SK-N-SH (cell line): ENCODE measurements at regions not wholly inside any gene's neighbourhood (a gene's known extent, or its start where the extent isn't known, plus 50 kb on each side); places are given as distances from the start of the nearest gene placed in this dataset.

Experiments used
- CTCF ChIA-PET: fragments of 300-600, 350-600 bp; formaldehyde crosslinking; extraction: SDS; loops from one replicate; lab custom pipeline; 2021; lab: Yijun Ruan, JAX
- POLR2A ChIA-PET: fragments of 350-600 bp; sonication (Branson Sonifier 250); formaldehyde crosslinking; extraction: SDS; loops from one replicate; lab custom pipeline; 2020; ENCODE audit warnings: antibody characterized with exemption, inconsistent platforms; lab: Yijun Ruan, JAX
- DNase-seq: peaks from one replicate; pipeline ENCODE4 v3.0.0; 2012
- H2AFZ ChIP-seq: fragments of 200-600 bp; sonication (generic); 2 replicates; pipeline ENCODE4 v1.8.1; 2016; ENCODE audit warnings: antibody characterized with exemption, mild to moderate bottlenecking, low read depth
- H3F3A ChIP-seq: fragments of 200-600 bp; sonication (generic); replicated peaks from 2 replicates; pipeline ENCODE3; 2016; ENCODE audit warnings: antibody characterized with exemption, mild to moderate bottlenecking; ENCODE audit not compliant: insufficient read depth
- H3K27ac ChIP-seq, 2 experiments: fragments of 200-500 bp in 1 of 2; fragments of 200-600 bp in 1 of 2; sonication (Bioruptor generic) in 1 of 2; sonication (generic), shearing (Covaris generic) in 1 of 2; 2 replicates each; pipeline versions ENCODE4 v1.5.1 to v1.6.1; 2014 to 2016; ENCODE audit warnings: low read depth in 2 of 2, inconsistent platforms in 1 of 2, low read length in 1 of 2, mild to moderate bottlenecking in 1 of 2, mixed read lengths in 1 of 2
- H3K27me3 ChIP-seq: fragments of 200-600 bp; sonication (generic), shearing (Covaris generic); 2 replicates; pipeline ENCODE4 v1.6.1; 2016; ENCODE audit warnings: mixed run types; ENCODE audit not compliant: insufficient read depth
- H3K36me3 ChIP-seq, 2 experiments: fragments of 200-500 bp in 1 of 2; fragments of 200-600 bp in 1 of 2; sonication (Bioruptor generic) in 1 of 2; sonication (generic) in 1 of 2; replicated peaks in 1 of 2; 2 replicates each; pipeline versions ENCODE3 to v1.5.1; 2014 to 2016; ENCODE audit warnings: low read length in 1 of 2, mild to moderate bottlenecking in 1 of 2; ENCODE audit not compliant: insufficient read depth in 2 of 2, control insufficient read depth in 1 of 2
- H3K4me1 ChIP-seq, 2 experiments: fragments of 200-500 bp in 1 of 2; fragments of 200-600 bp in 1 of 2; sonication (Bioruptor generic) in 1 of 2; sonication (generic), shearing (Covaris generic) in 1 of 2; 2 replicates each; pipeline versions ENCODE4 v1.5.1 to v1.6.1; 2014 to 2016; ENCODE audit warnings: low read depth in 1 of 2, low read length in 1 of 2, mixed run types in 1 of 2; ENCODE audit not compliant: insufficient read depth in 2 of 2, control insufficient read depth in 1 of 2
- H3K4me2 ChIP-seq: fragments of 200-600 bp; sonication (generic), shearing (Covaris generic); 2 replicates; pipeline ENCODE4 v1.6.1; 2017; ENCODE audit warnings: mixed run types
- H3K4me3 ChIP-seq, 2 experiments: fragments of 200-500 bp in 1 of 2; fragments of 200-600 bp in 1 of 2; sonication (Bioruptor generic) in 1 of 2; sonication (generic), shearing (Covaris generic) in 1 of 2; 2 replicates each; pipeline versions ENCODE4 v1.5.1 to v1.8.1; 2014 to 2016; ENCODE audit warnings: low read depth in 2 of 2, inconsistent platforms in 1 of 2, low read length in 1 of 2, mild to moderate bottlenecking in 1 of 2, mixed read lengths in 1 of 2, moderate library complexity in 1 of 2
- H3K79me2 ChIP-seq: fragments of 200-600 bp; sonication (generic); 2 replicates; pipeline ENCODE4 v1.8.1; 2017; ENCODE audit warnings: mild to moderate bottlenecking; ENCODE audit not compliant: insufficient read depth
- H3K9ac ChIP-seq: fragments of 200-600 bp; sonication (generic); 2 replicates; pipeline ENCODE4 v1.6.1; 2017; ENCODE audit warnings: mixed run types
- H3K9me2 ChIP-seq: fragments of 200-600 bp; sonication (generic); 2 replicates; pipeline ENCODE4 v1.6.1; 2017; ENCODE audit warnings: mixed run types
- H3K9me3 ChIP-seq: fragments of 200-600 bp; sonication (generic); 2 replicates; pipeline ENCODE4 v1.6.1; 2017; ENCODE audit warnings: mixed run types, mild to moderate bottlenecking, moderate library complexity
- H4K20me1 ChIP-seq: fragments of 200-600 bp; sonication (generic); 2 replicates; pipeline ENCODE4 v1.6.1; 2017; ENCODE audit warnings: mild to moderate bottlenecking, mixed run types; ENCODE audit not compliant: insufficient read depth
- CHD2 ChIP-seq: fragments of 150-350 bp; IDR thresholded peaks from 2 replicates; pipeline ENCODE4 v1.6.1; 2018; ENCODE audit warnings: low read length; ENCODE audit not compliant: partially characterized antibody
- FOSL2 ChIP-seq: IDR thresholded peaks from 2 replicates; pipeline ENCODE4 v1.4.0; 2012; ENCODE audit warnings: low read depth, mild to moderate bottlenecking, moderate library complexity, borderline replicate concordance
- FOXJ3 ChIP-seq: sonication (generic); formaldehyde crosslinking; IDR thresholded peaks from 2 replicates; pipeline ENCODE4 v1.5.1; 2020; ENCODE audit warnings: mild to moderate bottlenecking, missing genetic modification reagents
- FOXM1 ChIP-seq: IDR thresholded peaks from 2 replicates; pipeline ENCODE4 v1.4.0; 2012; ENCODE audit warnings: low read depth, mild to moderate bottlenecking
- GATA2 ChIP-seq: sonication (generic); formaldehyde crosslinking; IDR thresholded peaks from 2 replicates; pipeline ENCODE4 v1.5.0; 2020; ENCODE audit warnings: mild to moderate bottlenecking, missing genetic modification reagents
- JUND ChIP-seq: IDR thresholded peaks from 2 replicates; pipeline ENCODE4 v1.4.0; 2012
- MXI1 ChIP-seq: IDR thresholded peaks from 2 replicates; pipeline ENCODE4 v1.6.1; 2012; ENCODE audit warnings: mild to moderate bottlenecking, low read depth, low read length, improper control_type of control experiment
- POLR2AphosphoS5 ChIP-seq: IDR thresholded peaks from 2 replicates; pipeline ENCODE4 v1.6.1; 2012; ENCODE audit warnings: low read depth, low read length
- RAD21 ChIP-seq: IDR thresholded peaks from 2 replicates; pipeline ENCODE4 v1.6.1; 2012; ENCODE audit warnings: mild to moderate bottlenecking, low read length
- RXRA ChIP-seq: IDR thresholded peaks from 2 replicates; pipeline ENCODE4 v1.4.0; 2012; ENCODE audit warnings: low read depth, mild to moderate bottlenecking, borderline replicate concordance
- ZBTB33 ChIP-seq: IDR thresholded peaks from 2 replicates; pipeline ENCODE4 v1.4.0; 2012; ENCODE audit warnings: low read depth, borderline replicate concordance
- WGBS: methylation state at CpG from one replicate; pipeline ENCODE4 v1.1.6; 2017; ENCODE audit warnings: low lambda C conversion rate; 5-methylcytosine and 5-hydroxymethylcytosine counted together
- TF ChIP-seq, protein P1 (sequence below): fragments of 200-600 bp; sonication (generic); IDR thresholded peaks from 2 replicates; pipeline ENCODE4 v1.6.1; 2017; ENCODE audit warnings: antibody characterized with exemption, mild to moderate bottlenecking, moderate library complexity
- TF ChIP-seq, protein P2 (sequence below): IDR thresholded peaks from 2 replicates; pipeline ENCODE4 v1.4.0; 2012; ENCODE audit warnings: low read depth, borderline replicate concordance
- TF ChIP-seq, protein P3 (sequence below): IDR thresholded peaks from 2 replicates; pipeline ENCODE4 v1.6.1; 2012; ENCODE audit warnings: mild to moderate bottlenecking, low read depth, low read length, moderate library complexity

DNA sequence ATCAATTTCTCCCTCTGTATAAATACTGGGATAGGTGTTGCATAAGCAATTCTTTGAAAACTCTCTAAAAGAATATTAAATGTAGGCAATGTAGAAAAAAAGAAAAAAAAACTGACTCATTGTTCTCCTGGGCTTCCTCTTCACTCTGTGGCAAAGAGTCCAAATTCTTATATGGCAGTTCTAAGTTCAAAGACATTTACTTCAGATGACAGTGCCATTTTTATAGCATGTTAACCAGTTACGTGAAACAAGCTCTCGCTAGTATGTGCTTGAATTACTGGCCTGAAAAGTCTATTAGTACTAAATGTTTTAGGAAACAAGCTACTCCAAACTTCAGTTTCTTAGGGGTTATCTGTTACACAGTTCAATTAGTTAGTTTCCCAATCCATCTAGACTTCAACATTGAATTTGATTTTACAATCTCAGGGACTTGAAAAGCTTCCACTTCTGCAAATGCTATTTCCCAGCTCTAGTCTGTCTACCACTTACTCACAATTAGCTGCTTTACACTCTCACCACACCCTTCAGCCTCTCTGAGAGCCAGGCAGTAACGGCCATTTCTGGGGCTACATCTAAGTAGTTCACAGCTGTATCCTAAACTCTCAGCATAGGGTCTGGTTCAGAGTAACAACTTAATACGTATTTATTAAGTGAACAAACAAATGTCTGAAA, 100.4 kb downstream of the OGFRL1 start (continued):
- no peak for TF ChIP-seq POLR2AphosphoS5

DNA sequence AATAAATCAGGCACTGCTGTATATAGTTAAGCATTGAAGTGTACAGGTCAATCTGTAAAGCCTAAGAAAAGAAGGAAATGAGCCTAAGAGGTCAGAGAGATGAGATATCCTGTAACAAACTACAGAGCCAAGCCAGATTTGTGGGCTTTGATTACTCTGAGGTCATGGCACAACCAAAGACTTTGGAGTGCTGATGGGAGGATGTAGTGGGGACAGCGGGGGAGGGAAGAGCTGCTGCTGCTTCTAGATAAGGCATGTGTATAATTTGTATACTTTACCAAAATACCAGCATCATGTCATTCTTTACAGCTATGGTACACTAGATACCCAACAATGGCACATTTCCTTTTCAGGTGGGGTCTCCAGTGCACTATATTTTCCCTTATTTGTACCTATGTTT, 102.5 kb downstream of the OGFRL1 start:
- CTCF ChIA-PET: interaction anchor here (1.1 to 1.3 kb wide), 2 partner anchors 8 to 14 kb away, joined by 3 read pairs; no protein-coding TSS in a partner anchor
- POLR2A ChIA-PET: no interaction called here

More for the DNA sequence above, 102.5 kb downstream of the OGFRL1 start:
- no peaks in the 10 kb centered on the region for H3K27me3 ChIP-seq
- no peak overlapping the region for H3K27ac ChIP-seq
- H3K9ac ChIP-seq: no peak overlapping the region
- peaks cover 12% of the 10 kb centered on the region; the same call in 1 of the 2 replicates for H3K79me2 ChIP-seq
- no peak overlapping the region for H3K4me2 ChIP-seq
- no peak overlapping the region for H3K4me3 ChIP-seq
- no peak overlapping the region for H2AFZ ChIP-seq
- H4K20me1 ChIP-seq: no peaks in the 10 kb centered on the region
- no peaks in the 10 kb centered on the region for H3K36me3 ChIP-seq
- WGBS: 100% methylated on average over 1 of the region's 1 CpG
- no peaks in the 10 kb centered on the region for H3K9me3 ChIP-seq
- H3K4me1 ChIP-seq: peaks cover 2 to 39% of the 10 kb centered on the region in 2 experiments
- TF ChIP-seq, protein P1, sequence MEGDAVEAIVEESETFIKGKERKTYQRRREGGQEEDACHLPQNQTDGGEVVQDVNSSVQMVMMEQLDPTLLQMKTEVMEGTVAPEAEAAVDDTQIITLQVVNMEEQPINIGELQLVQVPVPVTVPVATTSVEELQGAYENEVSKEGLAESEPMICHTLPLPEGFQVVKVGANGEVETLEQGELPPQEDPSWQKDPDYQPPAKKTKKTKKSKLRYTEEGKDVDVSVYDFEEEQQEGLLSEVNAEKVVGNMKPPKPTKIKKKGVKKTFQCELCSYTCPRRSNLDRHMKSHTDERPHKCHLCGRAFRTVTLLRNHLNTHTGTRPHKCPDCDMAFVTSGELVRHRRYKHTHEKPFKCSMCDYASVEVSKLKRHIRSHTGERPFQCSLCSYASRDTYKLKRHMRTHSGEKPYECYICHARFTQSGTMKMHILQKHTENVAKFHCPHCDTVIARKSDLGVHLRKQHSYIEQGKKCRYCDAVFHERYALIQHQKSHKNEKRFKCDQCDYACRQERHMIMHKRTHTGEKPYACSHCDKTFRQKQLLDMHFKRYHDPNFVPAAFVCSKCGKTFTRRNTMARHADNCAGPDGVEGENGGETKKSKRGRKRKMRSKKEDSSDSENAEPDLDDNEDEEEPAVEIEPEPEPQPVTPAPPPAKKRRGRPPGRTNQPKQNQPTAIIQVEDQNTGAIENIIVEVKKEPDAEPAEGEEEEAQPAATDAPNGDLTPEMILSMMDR: no peak
- TF ChIP-seq RXRA (no peak), FOXM1 (no peak), ZBTB33 (no peak), JUND (no peak), FOXJ3 (CRISPR knock-in tag) (no peak), MXI1 (no peak), CHD2 (no peak), FOSL2 (no peak), RAD21 (no peak), GATA2 (CRISPR knock-in tag) (no peak)
- TF ChIP-seq, protein P2, sequence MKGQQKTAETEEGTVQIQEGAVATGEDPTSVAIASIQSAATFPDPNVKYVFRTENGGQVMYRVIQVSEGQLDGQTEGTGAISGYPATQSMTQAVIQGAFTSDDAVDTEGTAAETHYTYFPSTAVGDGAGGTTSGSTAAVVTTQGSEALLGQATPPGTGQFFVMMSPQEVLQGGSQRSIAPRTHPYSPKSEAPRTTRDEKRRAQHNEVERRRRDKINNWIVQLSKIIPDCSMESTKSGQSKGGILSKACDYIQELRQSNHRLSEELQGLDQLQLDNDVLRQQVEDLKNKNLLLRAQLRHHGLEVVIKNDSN: no peak
- TF ChIP-seq, protein P3, sequence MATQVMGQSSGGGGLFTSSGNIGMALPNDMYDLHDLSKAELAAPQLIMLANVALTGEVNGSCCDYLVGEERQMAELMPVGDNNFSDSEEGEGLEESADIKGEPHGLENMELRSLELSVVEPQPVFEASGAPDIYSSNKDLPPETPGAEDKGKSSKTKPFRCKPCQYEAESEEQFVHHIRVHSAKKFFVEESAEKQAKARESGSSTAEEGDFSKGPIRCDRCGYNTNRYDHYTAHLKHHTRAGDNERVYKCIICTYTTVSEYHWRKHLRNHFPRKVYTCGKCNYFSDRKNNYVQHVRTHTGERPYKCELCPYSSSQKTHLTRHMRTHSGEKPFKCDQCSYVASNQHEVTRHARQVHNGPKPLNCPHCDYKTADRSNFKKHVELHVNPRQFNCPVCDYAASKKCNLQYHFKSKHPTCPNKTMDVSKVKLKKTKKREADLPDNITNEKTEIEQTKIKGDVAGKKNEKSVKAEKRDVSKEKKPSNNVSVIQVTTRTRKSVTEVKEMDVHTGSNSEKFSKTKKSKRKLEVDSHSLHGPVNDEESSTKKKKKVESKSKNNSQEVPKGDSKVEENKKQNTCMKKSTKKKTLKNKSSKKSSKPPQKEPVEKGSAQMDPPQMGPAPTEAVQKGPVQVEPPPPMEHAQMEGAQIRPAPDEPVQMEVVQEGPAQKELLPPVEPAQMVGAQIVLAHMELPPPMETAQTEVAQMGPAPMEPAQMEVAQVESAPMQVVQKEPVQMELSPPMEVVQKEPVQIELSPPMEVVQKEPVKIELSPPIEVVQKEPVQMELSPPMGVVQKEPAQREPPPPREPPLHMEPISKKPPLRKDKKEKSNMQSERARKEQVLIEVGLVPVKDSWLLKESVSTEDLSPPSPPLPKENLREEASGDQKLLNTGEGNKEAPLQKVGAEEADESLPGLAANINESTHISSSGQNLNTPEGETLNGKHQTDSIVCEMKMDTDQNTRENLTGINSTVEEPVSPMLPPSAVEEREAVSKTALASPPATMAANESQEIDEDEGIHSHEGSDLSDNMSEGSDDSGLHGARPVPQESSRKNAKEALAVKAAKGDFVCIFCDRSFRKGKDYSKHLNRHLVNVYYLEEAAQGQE: no peak
- H3K9me2 ChIP-seq: no peaks in the 10 kb centered on the region
- DNase-seq: no peak
- H3F3A ChIP-seq: peaks cover 20% of the 10 kb centered on the region
